GM12878 (cell line): ENCODE measurements at regions not wholly inside any gene's neighbourhood (a gene's known extent, or its start where the extent isn't known, plus 50 kb on each side); places are given as distances from the start of the nearest gene placed in this dataset.

Source experiments
- ATAC-seq: fragments of 200-7000 bp; cut with Tn5 transposase; 3 replicates; pipeline ENCODE4 v1.9.1; 2020; ENCODE audit warnings: mild to moderate bottlenecking, moderate library complexity
- BruUV-seq: library from RNA; stranded (reverse); fragments of 400-500 nt; replicated peaks from 2 replicates; lab custom pipeline; 2021; lab: Mats Ljungman, UMichigan
- CTCF ChIA-PET: fragments of 300-600 bp; sonication (Branson Sonifier 250); formaldehyde crosslinking; extraction: SDS; loops from one replicate; lab custom pipeline; 2021; ENCODE audit warnings: inconsistent platforms; lab: Yijun Ruan, JAX
- POLR2A ChIA-PET: fragments of 350-600 bp; formaldehyde crosslinking; extraction: SDS; loops from one replicate; lab custom pipeline; 2021; ENCODE audit warnings: inconsistent platforms; lab: Charles Lee
- RAD21 ChIA-PET: fragments of 300-600 bp; sonication (Branson Sonifier 250); formaldehyde crosslinking; loops from one replicate; lab custom pipeline; 2023; ENCODE audit warnings: antibody characterized with exemption; ENCODE audit not compliant: unreplicated experiment; lab: Charles Lee
- SMC1A ChIA-PET: fragments of 300-600 bp; sonication (Branson Sonifier 250); formaldehyde crosslinking; loops from one replicate; lab custom pipeline; 2023; ENCODE audit not compliant: unreplicated experiment, uncharacterized antibody; lab: Charles Lee
- DNase-seq: peaks from one replicate; pipeline ENCODE4 v3.0.0-alpha.2; 2011; ENCODE audit warnings: low read depth, low spot score
- FAIRE-seq: peaks from 3 replicates; lab custom pipeline; 2011; peaks lifted over from hg19 to GRCh38; lab: Jason Lieb, UNC
- H2AFZ ChIP-seq: 2 replicates; pipeline ENCODE4 v1.6.0; 2011; ENCODE audit warnings: low read depth, low read length, control low read depth; ENCODE audit not compliant: control insufficient read depth
- H3K27ac ChIP-seq: 2 replicates; pipeline ENCODE4 v1.5.1; 2011; ENCODE audit warnings: control low read depth; ENCODE audit not compliant: control insufficient read depth, insufficient read depth
- H3K27me3 ChIP-seq, 2 experiments: replicated peaks in 1 of 2; 2 replicates each; pipeline versions ENCODE4 v1.6.0 to v1.6.1; 2011; ENCODE audit warnings: low read length in 1 of 2; ENCODE audit not compliant: control insufficient read depth in 2 of 2, insufficient read depth in 2 of 2
- H3K36me3 ChIP-seq, 2 experiments: 2 replicates each; pipeline ENCODE4 v1.5.1; 2011; ENCODE audit warnings: low read length in 1 of 2; ENCODE audit not compliant: control insufficient read depth in 2 of 2, insufficient read depth in 2 of 2
- H3K4me1 ChIP-seq: 2 replicates; pipeline ENCODE4 v1.6.1; 2011; ENCODE audit warnings: mild to moderate bottlenecking, low read length, moderate library complexity, mixed read lengths; ENCODE audit not compliant: control insufficient read depth, insufficient read depth
- H3K4me2 ChIP-seq: 2 replicates; pipeline ENCODE4 v1.6.0; 2011; ENCODE audit warnings: control low read depth; ENCODE audit not compliant: control insufficient read depth, insufficient read depth
- H3K4me3 ChIP-seq: fragments of 200-600 bp; sonication (generic); 2 replicates; pipeline ENCODE4 v1.5.1; 2016
- H3K79me2 ChIP-seq: 2 replicates; pipeline ENCODE4 v1.6.0; 2011; ENCODE audit warnings: low read length; ENCODE audit not compliant: control insufficient read depth, insufficient read depth
- H3K9ac ChIP-seq: 2 replicates; pipeline ENCODE4 v1.8.0; 2011; ENCODE audit warnings: low read length, control low read depth, mixed read lengths; ENCODE audit not compliant: control insufficient read depth, insufficient read depth
- H3K9me3 ChIP-seq: replicated peaks from 3 replicates; pipeline ENCODE4 v1.5.1; 2011; ENCODE audit warnings: mild to moderate bottlenecking, low read length; ENCODE audit not compliant: control insufficient read depth, insufficient read depth
- H4K20me1 ChIP-seq: 2 replicates; pipeline ENCODE4 v1.6.0; 2011; ENCODE audit not compliant: control insufficient read depth, insufficient read depth
- MYC ChIP-seq: IDR thresholded peaks from 2 replicates; pipeline ENCODE4 v1.6.1; 2011; ENCODE audit warnings: mild to moderate bottlenecking, low read length, moderate library complexity, inconsistent platforms; ENCODE audit not compliant: insufficient read depth, insufficient replicate concordance, insufficient read length, severe bottlenecking
- NFYB ChIP-seq: IDR thresholded peaks from 2 replicates; pipeline ENCODE4 v1.6.1; 2011; ENCODE audit warnings: low read depth, mild to moderate bottlenecking, low read length, improper control_type of control experiment, moderate library complexity; ENCODE audit not compliant: insufficient read depth
- POLR2AphosphoS5 ChIP-seq: IDR thresholded peaks from 2 replicates; pipeline ENCODE4 v1.6.1; 2011; ENCODE audit warnings: mild to moderate bottlenecking, low read length, inconsistent platforms
- WGBS: methylation state at CpG from one replicate; pipeline ENCODE4 v1.1.6; 2016; ENCODE audit warnings: low lambda C conversion rate; ENCODE audit not compliant: insufficient replicate concordance, insufficient coverage; ENCODE audit errors: missing lambda C conversion rate; 5-methylcytosine and 5-hydroxymethylcytosine counted together
- in situ Hi-C: fragments of 300-500 bp; cut with MboI; formaldehyde crosslinking; loops from 9 replicates; pipeline ENCODE4 v1.14.3; 2018; ENCODE audit warnings: mixed read lengths
- intact Hi-C: fragments of 100-400 bp; cut with micrococcal nuclease; formaldehyde crosslinking; loops from one replicate; pipeline ENCODE4 v1.14.2; 2022; ENCODE audit not compliant: unreplicated experiment
- TF ChIP-seq, protein P1 (sequence below): fragments of 450-650 bp; IDR thresholded peaks from 2 replicates; pipeline ENCODE4 v1.6.1; 2016; ENCODE audit warnings: mild to moderate bottlenecking, moderate library complexity, borderline replicate concordance
- TF ChIP-seq, protein P2 (sequence below): fragments of 450-650 bp; formaldehyde crosslinking; IDR thresholded peaks from 2 replicates; pipeline ENCODE4 v1.4.0; 2020; ENCODE audit warnings: mild to moderate bottlenecking, moderate library complexity
- TF ChIP-seq, protein P3 (sequence below): fragments of 450-650 bp; IDR thresholded peaks from 2 replicates; pipeline ENCODE4 v1.6.1; 2018; ENCODE audit warnings: borderline replicate concordance, mild to moderate bottlenecking; ENCODE audit not compliant: partially characterized antibody

- TF ChIP-seq, protein P1, sequence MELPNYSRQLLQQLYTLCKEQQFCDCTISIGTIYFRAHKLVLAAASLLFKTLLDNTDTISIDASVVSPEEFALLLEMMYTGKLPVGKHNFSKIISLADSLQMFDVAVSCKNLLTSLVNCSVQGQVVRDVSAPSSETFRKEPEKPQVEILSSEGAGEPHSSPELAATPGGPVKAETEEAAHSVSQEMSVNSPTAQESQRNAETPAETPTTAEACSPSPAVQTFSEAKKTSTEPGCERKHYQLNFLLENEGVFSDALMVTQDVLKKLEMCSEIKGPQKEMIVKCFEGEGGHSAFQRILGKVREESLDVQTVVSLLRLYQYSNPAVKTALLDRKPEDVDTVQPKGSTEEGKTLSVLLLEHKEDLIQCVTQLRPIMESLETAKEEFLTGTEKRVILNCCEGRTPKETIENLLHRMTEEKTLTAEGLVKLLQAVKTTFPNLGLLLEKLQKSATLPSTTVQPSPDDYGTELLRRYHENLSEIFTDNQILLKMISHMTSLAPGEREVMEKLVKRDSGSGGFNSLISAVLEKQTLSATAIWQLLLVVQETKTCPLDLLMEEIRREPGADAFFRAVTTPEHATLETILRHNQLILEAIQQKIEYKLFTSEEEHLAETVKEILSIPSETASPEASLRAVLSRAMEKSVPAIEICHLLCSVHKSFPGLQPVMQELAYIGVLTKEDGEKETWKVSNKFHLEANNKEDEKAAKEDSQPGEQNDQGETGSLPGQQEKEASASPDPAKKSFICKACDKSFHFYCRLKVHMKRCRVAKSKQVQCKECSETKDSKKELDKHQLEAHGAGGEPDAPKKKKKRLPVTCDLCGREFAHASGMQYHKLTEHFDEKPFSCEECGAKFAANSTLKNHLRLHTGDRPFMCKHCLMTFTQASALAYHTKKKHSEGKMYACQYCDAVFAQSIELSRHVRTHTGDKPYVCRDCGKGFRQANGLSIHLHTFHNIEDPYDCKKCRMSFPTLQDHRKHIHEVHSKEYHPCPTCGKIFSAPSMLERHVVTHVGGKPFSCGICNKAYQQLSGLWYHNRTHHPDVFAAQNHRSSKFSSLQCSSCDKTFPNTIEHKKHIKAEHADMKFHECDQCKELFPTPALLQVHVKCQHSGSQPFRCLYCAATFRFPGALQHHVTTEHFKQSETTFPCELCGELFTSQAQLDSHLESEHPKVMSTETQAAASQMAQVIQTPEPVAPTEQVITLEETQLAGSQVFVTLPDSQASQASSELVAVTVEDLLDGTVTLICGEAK = no peak
- no peak for TF ChIP-seq MYC
Measured at GRCh38 chr18:10022365-10022764, 108.5 kb downstream of the VAPA start (continued).

DNA sequence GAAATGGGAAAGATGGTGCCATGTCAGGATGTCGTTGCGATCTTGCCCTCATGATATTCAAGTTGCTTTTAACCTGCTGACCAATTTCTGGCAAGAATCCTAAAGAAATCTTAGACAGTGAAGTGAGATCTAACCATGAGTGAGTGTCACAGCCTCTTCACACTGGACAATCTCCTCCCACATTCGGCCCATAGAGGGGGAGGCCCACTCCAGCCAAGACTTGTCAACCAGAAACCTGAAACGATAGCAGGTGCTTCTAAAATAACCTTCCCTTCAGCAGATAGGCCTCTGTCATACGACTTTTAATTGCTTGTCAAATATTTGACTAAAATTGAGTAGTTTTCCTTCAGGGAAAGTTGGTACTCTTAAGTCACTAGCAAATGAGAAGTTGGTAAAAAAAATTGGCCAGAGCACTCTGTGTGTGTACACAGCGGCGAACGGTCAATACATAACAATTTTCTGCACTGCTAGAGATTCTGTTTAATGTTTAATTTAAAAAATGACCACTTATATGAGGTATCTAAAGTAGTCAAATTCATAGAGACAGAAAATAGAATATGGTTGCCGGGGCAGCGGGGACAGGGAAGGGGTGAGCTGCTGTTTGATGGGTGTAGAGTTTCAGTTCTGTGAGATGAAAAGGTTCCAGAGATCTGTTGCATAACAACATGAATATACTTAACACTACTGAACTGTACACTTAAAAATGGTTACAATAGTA lies 110.2 kb downstream of the VAPA start:
- no TSS peak for BruUV-seq
- in situ Hi-C loops (no loop called here), intact Hi-C loops (no loop called here)
- no peaks in the 10 kb centered on the region for H3K36me3 ChIP-seq
- DNase-seq (no peak), ATAC-seq (no peak), FAIRE-seq (no peak)
- H4K20me1 ChIP-seq = no peaks in the 10 kb centered on the region
- no peak overlapping the region for H2AFZ ChIP-seq
- ChIA-PET POLR2A (no interaction called here), CTCF (no interaction called here), SMC1A (no interaction called here), RAD21 (no interaction called here)
- H3K4me3 ChIP-seq = no peak overlapping the region
- no peaks in the 10 kb centered on the region for H3K27me3 ChIP-seq
- H3K4me2 ChIP-seq = no peak overlapping the region
- H3K9ac ChIP-seq = no peak overlapping the region
- H3K27ac ChIP-seq = no peak overlapping the region
- WGBS = 55% methylated on average over 10 of the region's 10 CpGs
- no peaks in the 10 kb centered on the region for H3K9me3 ChIP-seq
- no peaks in the 10 kb centered on the region for H3K79me2 ChIP-seq
- H3K4me1 ChIP-seq = no peaks in the 10 kb centered on the region
- TF ChIP-seq MYC (no peak), POLR2AphosphoS5 (no peak), NFYB (no peak)
- TF ChIP-seq, protein P2, sequence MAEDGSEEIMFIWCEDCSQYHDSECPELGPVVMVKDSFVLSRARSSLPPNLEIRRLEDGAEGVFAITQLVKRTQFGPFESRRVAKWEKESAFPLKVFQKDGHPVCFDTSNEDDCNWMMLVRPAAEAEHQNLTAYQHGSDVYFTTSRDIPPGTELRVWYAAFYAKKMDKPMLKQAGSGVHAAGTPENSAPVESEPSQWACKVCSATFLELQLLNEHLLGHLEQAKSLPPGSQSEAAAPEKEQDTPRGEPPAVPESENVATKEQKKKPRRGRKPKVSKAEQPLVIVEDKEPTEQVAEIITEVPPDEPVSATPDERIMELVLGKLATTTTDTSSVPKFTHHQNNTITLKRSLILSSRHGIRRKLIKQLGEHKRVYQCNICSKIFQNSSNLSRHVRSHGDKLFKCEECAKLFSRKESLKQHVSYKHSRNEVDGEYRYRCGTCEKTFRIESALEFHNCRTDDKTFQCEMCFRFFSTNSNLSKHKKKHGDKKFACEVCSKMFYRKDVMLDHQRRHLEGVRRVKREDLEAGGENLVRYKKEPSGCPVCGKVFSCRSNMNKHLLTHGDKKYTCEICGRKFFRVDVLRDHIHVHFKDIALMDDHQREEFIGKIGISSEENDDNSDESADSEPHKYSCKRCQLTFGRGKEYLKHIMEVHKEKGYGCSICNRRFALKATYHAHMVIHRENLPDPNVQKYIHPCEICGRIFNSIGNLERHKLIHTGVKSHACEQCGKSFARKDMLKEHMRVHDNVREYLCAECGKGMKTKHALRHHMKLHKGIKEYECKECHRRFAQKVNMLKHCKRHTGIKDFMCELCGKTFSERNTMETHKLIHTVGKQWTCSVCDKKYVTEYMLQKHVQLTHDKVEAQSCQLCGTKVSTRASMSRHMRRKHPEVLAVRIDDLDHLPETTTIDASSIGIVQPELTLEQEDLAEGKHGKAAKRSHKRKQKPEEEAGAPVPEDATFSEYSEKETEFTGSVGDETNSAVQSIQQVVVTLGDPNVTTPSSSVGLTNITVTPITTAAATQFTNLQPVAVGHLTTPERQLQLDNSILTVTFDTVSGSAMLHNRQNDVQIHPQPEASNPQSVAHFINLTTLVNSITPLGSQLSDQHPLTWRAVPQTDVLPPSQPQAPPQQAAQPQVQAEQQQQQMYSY (CRISPR knock-in tag) = no peak
- TF ChIP-seq, protein P3, sequence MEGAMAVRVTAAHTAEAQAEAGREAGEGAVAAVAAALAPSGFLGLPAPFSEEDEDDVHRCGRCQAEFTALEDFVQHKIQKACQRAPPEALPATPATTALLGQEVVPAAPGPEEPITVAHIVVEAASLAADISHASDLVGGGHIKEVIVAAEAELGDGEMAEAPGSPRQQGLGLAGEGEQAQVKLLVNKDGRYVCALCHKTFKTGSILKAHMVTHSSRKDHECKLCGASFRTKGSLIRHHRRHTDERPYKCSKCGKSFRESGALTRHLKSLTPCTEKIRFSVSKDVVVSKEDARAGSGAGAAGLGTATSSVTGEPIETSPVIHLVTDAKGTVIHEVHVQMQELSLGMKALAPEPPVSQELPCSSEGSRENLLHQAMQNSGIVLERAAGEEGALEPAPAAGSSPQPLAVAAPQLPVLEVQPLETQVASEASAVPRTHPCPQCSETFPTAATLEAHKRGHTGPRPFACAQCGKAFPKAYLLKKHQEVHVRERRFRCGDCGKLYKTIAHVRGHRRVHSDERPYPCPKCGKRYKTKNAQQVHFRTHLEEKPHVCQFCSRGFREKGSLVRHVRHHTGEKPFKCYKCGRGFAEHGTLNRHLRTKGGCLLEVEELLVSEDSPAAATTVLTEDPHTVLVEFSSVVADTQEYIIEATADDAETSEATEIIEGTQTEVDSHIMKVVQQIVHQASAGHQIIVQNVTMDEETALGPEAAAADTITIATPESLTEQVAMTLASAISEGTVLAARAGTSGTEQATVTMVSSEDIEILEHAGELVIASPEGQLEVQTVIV = no peak
